ENCODE measurements at regions not wholly inside any gene's neighbourhood (a gene's known extent, or its start where the extent isn't known, plus 50 kb on each side); places are given as distances from the start of the nearest gene placed in this dataset.

GRCh38 chr7:12518920-12519681 is 51.4 kb upstream of the SCIN start:
- peak; percentile 55 for DNase-seq (ENCODE audit: low read depth)

GRCh38 chr7:12519682-12520009 is 50.9 kb upstream of the SCIN start:
- no peak for DNase-seq (ENCODE audit: low read depth)
